WTC11 (cell line): ENCODE measurements at regions not wholly inside any gene's neighbourhood (a gene's known extent, or its start where the extent isn't known, plus 50 kb on each side); places are given as distances from the start of the nearest gene placed in this dataset.

ENCODE experiments used
- MAX ChIP-seq: sonication (generic); formaldehyde crosslinking; IDR thresholded peaks from 2 replicates; pipeline ENCODE4 v1.8.0; 2022; ENCODE audit warnings: mild to moderate bottlenecking, missing genetic modification reagents
- PRRX2 ChIP-seq: fragments of 250-450 bp; sonication (Bioruptor Pico); IDR thresholded peaks from 2 replicates; pipeline ENCODE4 v1.8.0; 2021; ENCODE audit warnings: mild to moderate bottlenecking

GRCh38 chr3:145681181-145681580 lies 479.8 kb downstream of the PLOD2 start:
- TF ChIP-seq PRRX2 (no peak), MAX (CRISPR knock-in tag) (no peak)
